ENCODE measurements at regions not wholly inside any gene's neighbourhood (a gene's known extent, or its start where the extent isn't known, plus 50 kb on each side); places are given as distances from the start of the nearest gene placed in this dataset.
A peak's percentile ranks its signal among the peaks of the same experiment; 100 is the strongest.
"Not testable (repeated sequence)": the region's sequence is repeated elsewhere in the genome, so short reads cannot be mapped to it uniquely, and the experiment has no call there.

DNA sequence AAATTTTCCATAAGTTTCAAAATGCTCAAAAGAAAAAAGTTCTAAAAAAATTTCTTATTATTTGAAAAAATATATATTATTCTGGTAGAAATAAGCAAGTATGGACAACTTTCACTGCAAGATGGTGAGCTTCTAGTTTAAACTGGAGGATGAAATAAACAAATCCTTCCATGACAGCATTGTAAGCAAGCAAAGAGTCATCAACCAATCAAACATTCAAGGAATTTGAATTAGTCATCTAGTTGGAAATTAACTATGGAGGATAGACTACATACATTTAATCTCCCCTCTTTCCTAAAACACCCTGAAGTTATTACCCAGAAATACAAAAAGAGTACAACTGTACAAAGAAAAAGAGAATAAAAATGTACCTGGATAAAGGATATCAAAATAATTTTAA is 51.0 kb upstream of the IRX5 start:
- no peak for DNase-seq (ENCODE audit: low read depth in 2 of 3, low spot score in 2 of 3)

DNA sequence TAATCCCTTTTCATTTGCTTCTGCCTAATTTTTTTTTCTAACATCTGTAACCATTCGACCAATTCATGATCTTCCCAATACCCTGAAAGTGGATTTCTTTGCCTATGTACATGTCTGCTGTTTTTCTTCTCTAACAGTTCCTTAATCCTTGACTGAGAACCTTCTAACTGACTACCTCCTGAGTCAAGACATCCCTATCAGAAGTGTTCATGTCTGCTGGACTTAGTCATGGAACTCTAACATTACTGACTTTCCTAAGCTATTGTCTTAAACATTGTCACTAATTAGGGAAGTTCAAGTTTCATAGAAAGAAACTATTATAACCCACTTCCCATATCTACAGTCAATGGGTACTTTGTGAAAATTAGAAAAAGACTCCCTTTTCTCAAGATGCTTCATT is 52.4 kb upstream of the IRX5 start:
- no peak for DNase-seq (ENCODE audit: low read depth in 2 of 3, low spot score in 2 of 3)

DNA sequence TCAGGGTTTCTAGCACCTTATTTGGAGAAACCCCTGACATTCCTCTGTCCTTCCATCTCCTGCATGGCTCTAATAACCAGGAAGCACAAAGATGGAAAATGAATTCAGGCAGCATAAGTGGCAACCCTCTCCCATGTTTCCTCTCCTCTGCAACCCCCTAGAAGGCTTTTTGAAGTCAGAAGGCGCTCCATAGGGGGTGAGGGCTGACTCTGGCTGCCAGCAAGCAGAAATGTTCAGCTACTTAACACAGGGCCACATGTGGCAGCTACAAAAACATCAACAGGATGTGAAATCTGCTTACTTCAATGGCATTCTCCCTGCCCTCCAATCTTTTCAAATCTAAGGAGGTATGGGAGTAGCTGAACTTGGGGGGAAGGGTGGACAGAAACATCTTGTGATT is 55.2 kb upstream of the IRX5 start:
- DNase-seq (ENCODE audit: low read depth in 2 of 3, low spot score in 2 of 3), result no peak

DNA sequence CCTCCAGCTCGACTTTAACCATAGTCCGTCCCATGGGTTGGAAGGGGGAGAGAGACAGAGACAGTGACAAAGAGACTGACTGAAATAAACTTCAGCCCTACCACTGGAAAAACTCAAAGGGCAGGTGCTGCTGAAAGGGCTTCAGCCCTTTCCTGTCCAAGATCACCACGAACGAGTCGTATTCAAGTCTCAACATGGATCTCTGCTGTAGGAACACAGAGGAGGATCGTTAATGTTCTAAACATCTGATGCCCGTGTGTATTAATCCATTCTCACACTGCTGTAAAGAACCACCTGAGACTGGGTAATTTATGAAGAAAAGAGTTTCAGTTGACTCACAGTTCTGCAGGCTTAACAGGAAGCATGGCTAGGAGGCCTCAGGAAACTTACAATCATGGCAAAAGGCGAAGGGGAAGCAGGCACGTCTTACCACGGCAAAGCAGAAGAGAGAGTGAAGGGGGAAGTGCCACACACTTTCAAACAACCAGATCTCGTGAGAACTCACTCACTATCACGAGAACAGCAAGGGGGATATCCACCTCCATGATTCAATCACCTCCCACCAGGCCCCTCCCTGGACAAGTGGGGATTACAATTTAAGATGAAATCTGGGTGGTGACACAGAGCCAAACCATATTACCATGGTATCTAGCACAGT is 56.8 kb upstream of the IRX5 start:
- not testable (repeated sequence) for DNase-seq (ENCODE audit: low read depth in 2 of 3, low spot score in 2 of 3)

DNA sequence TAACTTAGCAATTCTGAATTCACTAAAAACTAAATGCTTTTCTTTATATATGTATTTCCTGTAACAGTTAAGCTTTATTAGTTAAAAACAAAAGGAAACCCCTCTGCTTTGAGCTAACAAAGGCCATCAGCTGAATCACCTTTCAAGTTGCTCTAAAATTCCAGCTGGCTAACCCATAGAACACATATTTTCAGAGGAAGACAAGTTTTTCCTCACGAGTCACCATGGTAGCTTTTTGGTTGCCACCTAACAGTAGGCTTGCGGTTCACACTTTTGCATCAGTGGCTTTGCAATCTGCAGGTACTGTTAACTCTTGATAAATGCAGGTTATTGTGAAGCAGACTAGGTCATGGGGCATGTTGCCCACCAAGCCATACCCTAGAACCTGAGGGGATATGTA is 57.6 kb upstream of the IRX5 start:
- no peak for DNase-seq (ENCODE audit: low read depth in 2 of 3, low spot score in 2 of 3)

DNA sequence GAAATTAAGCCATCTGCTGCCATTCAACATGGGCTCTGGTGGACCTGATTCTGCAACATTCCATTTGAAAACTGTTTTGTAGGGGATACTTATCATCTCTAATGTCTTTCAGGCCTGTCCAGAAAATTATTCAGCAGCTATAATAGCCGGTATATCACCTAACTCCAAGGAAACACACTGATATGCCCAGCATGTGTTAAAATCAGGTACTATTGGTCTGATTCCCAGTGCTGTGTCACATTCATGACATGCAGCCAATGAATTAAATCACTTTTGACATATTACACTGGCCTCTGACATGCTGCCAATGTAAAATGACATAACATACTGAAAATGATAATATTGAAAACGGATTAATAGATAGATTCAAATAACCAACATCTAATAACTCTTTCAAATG is 60.5 kb upstream of the IRX5 start:
- DNase-seq (ENCODE audit: low read depth in 2 of 3, low spot score in 2 of 3), result no peak

DNA sequence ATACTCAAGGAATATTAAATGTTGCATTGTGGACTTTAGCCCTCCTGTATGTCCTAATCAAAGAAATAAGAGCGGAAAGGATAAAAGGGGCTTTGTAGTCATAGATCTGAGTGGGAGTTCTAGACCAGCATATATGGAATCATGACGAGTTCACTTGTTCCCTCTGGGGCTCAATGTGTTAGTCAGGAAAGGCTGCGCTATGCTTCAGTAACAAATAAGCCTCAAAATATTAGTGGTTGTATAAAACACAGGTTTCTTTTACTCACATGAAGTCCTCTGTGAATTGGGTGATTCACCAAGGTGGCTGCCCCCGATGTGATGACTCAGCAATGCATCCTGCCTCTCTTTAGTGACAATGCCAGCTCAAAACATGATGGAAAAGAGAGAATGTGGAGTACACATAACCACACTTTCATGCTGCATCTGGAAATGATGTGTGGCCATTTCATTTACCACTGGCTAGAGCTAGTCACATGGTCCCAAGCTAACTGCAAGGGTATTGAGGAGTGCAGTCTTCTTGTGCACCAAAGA is 63.3 kb upstream of the IRX5 start:
- DNase-seq (ENCODE audit: low read depth in 2 of 3, low spot score in 2 of 3), result no peak

DNA sequence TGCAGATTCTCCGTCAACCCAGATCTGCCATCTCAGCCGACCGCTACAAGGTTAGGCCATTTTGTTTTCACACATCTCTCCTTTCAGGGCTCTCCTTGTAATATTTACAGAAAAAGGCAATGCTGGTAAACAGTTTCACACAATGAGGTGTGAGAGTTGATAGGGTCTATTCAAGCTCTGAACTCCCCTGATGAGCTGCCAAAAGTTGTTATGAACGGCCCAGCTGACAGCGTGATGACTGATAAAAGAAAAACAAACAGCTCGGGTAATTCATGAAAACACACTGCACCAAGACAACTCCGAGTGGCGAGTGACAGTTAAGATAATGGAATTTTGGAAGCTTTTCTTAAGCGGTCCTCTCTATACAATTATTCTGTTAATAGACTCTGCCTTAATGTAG is 68.1 kb upstream of the IRX5 start:
- DNase-seq (ENCODE audit: low read depth in 2 of 3, low spot score in 2 of 3), result no peak

DNA sequence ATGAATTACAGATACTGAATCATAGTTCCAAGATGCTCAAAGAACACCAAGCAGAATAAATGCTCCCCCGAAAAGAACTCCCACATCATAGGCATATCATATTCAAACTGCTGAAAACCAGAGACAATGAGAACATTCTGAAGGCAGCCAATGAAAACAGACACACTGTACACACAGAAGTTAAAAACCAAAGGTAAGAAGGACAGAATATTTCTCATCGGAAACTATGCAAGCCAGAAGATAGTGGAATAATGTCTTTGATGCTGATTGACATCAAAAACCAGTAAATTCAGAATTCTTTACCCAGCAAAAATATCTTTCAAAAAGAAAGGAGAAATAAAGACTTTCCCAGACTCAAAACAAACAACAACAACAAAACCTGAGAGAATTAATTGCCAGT is 73.8 kb upstream of the IRX5 start:
- DNase-seq (ENCODE audit: low read depth in 2 of 3, low spot score in 2 of 3), result no peak

DNA sequence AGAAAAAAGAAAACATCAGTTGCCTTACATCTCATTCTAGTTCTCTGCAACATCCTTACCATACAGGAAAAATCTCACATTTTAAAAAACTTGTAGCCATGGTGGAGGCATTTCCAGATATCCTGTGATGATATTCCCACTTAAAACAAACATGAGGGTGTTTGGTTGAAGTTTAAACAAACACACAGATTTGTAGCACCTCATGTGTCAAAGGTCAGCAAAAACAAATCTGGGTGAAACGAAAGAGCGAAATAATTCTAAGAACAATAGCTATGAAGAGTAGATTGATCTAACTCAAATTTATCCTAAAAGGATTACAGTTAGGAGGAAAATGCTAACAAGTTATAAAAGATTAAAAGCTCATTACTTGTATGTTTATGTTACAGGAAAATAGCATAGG is 83.1 kb upstream of the IRX5 start:
- no peak for DNase-seq (ENCODE audit: low read depth in 2 of 3, low spot score in 2 of 3)

DNA sequence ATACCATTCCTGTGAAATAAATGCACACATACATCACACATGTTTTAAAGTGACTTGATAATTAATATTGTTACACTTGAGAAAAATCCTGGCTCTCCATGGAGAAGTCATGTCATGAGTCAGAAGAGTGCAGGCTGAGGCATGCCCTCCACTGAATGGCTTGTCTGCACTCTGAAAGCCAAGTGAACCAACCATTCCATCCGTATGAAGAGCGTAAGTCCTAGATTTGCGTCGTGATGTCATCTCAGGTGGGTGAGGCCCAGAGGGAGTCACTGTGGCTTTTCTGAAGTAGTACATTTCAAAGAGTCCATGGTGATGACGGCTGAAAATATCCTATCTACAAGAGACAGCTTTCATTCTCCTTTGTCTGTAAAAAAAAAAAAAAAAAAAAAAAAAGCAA is 83.5 kb upstream of the IRX5 start:
- no peak for DNase-seq (ENCODE audit: low read depth in 2 of 3, low spot score in 2 of 3)

DNA sequence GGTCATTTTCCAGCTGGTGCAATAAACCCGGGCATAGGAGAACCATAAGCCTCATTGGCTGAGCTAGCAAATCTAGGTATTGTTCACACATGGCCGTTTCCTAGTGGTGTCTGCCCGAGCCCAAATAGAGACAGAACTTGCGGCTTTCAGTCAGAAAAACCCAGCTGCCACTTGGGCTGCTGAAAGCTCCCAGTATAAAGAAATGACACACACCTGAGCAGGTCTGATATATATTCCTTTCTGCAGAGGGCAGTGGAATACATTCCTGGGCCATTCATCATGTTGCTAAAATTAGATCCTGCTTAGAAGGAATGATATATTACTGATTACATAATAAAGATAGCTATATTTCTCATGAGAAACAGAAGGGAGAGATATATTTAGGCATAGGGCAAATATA is 83.9 kb upstream of the IRX5 start:
- no peak for DNase-seq (ENCODE audit: low read depth in 2 of 3, low spot score in 2 of 3)

DNA sequence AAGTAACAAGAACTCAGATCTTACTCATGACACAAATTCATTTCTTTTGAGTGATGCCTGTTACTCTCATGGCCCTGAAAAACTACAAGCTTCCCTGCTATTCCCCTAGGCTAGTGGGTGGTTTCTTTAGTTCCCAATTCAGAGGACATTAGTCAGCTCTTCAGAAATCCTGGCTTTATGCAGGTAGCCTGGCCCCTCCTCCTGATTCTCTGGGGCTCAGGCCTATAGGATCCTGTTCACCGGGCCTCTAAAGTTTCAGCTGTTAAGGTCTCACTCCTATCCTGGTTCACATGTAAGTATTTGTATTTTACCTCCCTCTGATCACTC is 87.3 kb upstream of the IRX5 start:
- DNase-seq (ENCODE audit: low read depth in 2 of 3, low spot score in 2 of 3), result no peak

DNA sequence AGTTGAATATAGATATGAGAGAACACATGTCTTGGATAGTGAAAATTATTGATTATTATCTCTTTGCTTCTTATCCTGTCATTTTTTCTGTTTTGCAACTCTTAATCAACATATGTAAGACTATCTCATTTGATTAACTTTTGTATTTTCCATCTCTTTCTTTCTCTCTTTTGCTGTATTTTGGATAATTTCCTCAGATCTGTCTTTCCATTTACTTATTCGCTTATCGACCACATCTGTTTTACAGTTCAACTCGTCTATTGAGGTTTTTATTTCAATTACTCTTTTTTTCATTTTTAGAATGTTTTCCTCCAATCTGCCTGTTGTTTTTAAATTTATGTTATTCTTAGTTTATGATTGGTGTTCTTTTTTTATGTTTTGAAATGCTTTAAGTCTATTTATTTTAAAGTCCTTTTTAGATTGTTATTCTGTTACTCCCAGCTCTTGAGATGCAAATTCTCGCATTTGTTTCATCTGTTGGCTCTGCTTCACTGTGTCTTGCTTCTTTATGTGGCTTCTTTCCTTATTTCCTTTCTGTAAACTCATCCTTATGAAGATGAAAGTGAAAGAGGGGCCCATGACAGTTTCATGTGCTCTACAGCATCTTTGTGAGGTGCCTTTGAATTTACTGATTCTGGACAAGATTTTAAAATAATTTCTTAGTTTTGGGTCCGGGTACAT is 87.8 kb upstream of the IRX5 start:
- DNase-seq (ENCODE audit: low read depth in 2 of 3, low spot score in 2 of 3), result no peak

DNA sequence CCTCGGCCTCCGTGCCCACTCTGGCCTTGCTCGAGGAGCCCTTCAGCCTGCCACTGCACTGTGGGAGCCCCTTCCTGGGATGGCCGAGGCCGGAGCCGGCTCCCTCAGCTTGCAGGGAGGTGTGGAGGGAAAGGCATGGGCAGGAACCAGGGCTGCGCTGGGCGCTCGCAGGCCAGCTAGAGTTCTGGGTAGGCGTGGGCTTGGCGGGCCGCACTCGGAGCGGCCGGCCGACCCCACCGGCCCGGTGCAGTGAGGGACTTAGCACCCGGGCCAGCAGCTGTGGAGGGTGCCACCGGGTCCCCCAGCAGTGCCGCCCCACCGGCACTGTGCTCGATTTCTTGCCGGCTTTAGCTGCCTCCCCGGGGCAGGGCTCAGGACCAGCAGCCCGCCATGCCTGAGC is 101.0 kb upstream of the IRX5 start:
- DNase-seq (ENCODE audit: low read depth in 2 of 3, low spot score in 2 of 3), result no peak

DNA sequence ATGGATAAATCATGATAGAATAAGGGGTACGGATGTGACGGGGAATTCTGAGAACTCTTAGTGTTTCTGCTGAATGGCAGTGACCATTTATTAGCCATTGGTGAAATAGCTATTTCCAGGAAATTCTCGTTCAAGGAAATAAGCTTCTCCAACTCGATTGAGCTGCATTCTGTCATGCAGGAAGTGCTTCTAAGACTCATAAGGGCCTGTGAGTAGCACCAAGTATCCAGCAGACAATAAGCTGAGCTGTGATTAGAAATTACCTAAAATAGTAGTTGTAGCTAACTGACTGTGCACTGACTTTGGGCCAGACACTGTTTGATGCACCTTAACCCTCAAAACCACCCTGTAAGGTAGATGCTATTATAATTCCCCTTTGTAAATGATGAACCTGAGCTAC is 107.8 kb upstream of the IRX5 start:
- DNase-seq (ENCODE audit: low read depth in 2 of 3, low spot score in 2 of 3), result no peak

DNA sequence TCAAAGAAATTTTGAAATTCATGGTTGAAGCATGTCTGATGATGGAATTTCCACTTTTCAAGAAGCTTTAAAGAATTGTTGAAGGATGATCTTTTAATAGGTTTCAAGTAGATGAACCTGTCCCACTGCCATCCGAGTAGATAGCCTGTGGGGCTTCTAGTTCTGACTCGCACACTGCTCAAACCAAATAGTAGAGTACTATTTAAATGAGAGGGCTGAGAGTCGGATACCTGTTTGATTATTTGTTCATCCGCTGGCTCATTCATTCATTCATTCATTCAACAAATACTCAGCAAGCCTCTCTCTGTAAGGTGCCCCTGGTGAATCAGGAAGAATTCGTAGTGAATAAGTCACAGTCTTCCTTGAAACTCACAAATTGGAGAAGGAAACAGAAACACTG is 108.2 kb upstream of the IRX5 start:
- no peak for DNase-seq (ENCODE audit: low read depth in 2 of 3, low spot score in 2 of 3)

DNA sequence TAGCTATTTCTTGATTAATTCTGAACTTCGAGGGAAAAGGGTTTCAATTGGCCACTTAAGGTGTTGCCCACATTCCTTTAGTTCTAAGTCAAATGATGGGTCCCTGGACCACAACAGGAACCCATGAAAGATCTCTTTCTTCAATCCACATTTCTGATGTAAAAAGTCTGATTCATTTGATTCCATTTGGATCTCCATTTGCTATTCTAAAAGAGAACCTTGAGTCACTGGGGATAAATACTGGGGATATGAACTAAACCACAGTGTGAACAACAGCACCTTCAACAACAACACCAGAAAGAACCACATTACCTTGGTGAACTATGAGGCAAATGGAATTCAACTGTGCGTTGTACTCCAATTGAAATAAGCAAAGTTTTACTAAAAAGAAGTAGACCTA is 108.9 kb upstream of the IRX5 start:
- DNase-seq (ENCODE audit: low read depth in 2 of 3, low spot score in 2 of 3), result no peak

DNA sequence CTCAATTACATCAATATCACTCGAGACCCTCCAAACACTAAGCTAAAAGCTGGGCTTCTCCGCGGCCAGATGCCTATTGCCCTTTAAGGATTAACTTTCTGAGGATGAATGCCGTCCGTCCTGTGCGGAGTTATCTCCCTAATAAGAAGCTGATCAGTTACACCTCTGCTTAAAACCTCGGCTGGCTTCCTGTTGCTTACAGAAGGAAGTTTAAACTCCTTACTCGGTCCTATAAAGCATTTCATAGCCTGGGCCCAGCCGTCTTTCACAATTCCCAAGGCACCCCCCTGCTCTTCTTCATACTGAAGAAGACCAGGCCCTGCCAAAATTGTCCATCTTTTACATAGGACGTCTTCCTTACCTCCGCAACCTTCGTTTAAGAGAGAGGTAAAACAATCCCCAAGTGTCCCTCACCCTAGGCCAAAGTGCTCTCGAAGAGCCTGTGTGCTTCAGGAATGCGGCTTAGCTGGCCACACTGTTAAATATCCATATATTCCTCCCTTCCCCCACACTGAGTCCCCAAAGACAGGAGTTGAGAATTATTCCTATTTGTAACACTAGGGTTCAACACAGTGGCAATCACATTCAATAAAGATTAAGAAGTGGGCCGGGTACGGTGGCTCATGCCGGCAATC is 112.6 kb upstream of the IRX5 start:
- no peak for DNase-seq (ENCODE audit: low read depth in 2 of 3, low spot score in 2 of 3)

DNA sequence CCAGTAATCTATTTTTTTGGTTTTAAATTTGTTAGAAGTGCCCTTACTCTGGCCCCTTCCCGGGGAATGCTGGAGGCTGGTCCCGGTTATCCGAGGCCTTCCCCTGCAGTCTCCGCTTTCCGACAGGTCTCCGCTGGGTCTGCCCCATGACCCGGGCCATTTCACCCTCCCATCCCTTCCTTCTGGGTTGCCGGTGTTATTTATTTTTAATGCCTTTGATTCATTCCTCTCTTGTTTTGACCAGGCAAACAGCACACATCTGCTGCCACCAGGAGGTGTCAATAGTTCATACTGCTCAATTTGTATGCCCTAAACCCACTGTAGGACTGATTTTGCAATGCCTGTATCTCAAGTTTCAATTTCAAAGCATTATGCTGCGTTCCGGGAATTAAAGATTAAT is 113.2 kb upstream of the IRX5 start:
- DNase-seq (ENCODE audit: low read depth in 2 of 3, low spot score in 2 of 3), result no peak

DNA sequence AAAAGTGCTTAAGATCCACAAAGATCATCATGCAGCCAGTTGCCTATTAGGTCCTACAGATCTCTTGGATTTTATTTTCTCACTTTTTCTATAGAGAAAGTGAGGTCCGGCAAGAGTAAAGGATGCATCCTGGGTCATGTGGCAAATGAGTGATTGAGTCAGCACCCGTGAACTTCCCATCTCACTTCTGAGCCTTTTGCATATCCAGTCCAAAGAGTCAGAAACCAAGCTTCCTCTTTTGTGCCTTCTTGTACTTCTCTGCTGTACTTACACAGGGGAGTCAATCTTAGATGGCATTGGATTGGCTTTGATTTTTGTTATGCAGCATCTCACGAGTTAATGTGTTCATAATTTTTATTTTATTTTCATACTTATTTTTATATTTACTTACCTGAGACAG is 114.2 kb upstream of the IRX5 start:
- DNase-seq (ENCODE audit: low read depth in 2 of 3, low spot score in 2 of 3), result peak in 1 of 3 donors; percentile 1

DNA sequence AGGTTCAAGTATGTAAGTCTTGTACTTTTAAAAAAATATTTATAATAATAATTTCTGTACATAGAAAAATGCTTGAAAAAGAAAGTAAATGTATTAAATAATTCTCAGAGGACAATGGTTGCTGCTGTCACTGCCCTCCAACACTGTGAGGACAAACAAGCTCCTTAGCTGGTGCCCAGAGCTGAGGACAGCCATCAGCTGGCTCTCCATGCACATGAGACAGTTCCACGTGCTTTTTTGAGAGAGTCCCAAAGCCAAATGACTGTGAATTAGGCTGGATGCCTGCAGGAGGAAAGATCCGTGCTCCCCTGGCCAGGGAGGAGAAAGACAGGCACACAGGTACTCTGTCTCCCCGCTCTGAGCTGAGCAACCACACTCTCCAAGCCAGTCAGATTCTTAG is 115.5 kb upstream of the IRX5 start:
- no peak for DNase-seq (ENCODE audit: low read depth in 2 of 3, low spot score in 2 of 3)
